NCI-H1092 treated with DMSO at 0.1 percent for 48 hours (cell line): ENCODE measurements at regions not wholly inside any gene's neighbourhood (a gene's known extent, or its start where the extent isn't known, plus 50 kb on each side); places are given as distances from the start of the nearest gene placed in this dataset.

Source experiments
- DNase-seq: peaks from one replicate; lab custom pipeline; 2025; lab: John Stamatoyannopoulos, UW

- DNase-seq = no peak
These were observed 523.9 kb downstream of the CCDC85A start for GRCh38 chr2:56707650-56708049.

- no peak for DNase-seq
These were observed 525.4 kb downstream of the CCDC85A start for GRCh38 chr2:56709181-56709580.

DNA sequence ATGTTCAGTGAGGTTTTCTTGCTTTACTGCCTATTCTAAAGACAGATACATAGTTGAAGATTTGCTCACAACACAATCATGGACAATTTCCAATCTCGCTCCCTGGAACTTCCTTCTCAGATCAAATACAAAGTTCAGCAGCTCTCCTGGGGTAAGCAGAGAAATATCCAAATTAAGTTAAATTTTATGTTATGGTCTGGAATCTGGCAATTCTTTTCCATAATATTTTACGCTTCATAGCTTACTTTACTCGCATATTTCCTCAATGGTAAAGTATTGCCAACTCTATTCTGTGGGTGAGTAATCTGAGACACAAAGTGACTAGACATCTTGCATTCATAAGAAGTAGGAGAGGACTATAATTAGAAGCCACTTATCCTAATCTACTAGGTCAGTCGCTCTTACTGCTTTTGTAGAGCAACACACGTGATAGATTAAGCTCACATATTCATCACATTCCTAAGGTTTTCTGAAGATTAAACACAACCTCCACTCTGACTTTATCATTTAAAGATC, 529.4 kb downstream of the CCDC85A start:
- DNase-seq = no peak

DNA sequence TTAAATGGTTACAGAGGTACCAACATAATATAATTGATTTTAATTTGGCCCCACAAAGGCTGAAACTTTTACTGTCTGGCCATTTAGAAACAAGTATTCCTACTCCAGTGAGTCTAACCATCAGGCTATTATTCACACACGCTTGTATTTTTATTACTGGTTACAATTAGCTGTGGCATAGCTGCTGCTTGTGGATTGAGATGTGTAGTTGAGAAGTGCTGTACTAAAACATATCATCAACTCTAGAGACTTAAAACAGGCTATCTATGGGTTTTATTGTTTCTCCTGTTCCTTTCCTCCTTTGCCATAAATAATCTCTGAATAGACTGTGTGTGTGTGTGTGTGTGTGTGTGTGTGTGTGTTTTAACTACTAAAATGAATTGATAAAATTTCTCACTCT, 530.2 kb downstream of the CCDC85A start:
- no peak for DNase-seq

GRCh38 chr2:56714400-56714799, 530.6 kb downstream of the CCDC85A start:
- no peak for DNase-seq

GRCh38 chr2:56715683-56716082, 531.9 kb downstream of the CCDC85A start:
- DNase-seq = no peak

DNA sequence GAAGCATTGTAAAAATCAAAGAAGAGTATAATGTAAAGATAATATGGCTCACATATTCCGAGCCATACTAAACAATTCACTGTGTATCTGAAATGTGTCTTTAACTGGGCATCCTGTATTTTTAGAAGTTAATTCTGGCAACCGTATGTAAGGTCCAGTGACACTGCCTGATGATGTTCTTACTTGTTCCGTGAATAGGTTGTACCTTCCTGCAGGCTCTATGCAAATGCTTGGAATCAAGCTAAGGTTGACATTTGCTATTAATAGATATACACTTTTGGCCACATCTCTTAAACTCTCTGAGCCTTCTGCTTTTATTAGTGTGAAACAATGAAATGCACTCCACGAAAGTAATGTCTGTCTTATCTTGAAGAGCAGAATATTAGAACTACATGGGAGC, 534.6 kb downstream of the CCDC85A start:
- no peak for DNase-seq

DNA sequence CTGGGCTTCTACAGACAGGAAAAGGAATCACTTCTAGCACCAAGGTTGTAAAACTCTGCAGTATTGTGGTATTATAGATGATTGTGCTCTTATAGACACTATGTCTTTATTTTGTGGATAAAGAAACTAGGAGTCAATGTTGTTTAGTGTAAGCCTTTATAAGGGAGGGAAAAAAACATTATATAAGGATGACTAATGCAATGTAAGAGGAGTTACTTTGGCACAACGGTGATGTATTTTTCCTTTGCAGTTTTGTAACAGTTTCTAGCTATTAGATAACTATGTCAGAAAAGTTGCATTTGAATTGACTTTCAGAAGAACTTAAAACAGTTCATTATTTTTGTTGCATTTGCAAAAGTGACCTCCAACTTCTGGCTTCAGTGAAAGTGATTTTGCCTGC, 545.4 kb downstream of the CCDC85A start:
- no peak for DNase-seq

- DNase-seq = no peak
These were observed 549.2 kb downstream of the CCDC85A start for GRCh38 chr2:56732946-56733345.

- no peak for DNase-seq
These were observed 555.6 kb downstream of the CCDC85A start for GRCh38 chr2:56739413-56739812.

GRCh38 chr2:56741601-56742102, 557.9 kb downstream of the CCDC85A start:
- DNase-seq = no peak

GRCh38 chr2:56743807-56744206, 560.0 kb downstream of the CCDC85A start:
- DNase-seq = no peak

GRCh38 chr2:56749152-56749752, 565.5 kb downstream of the CCDC85A start:
- DNase-seq = peak; percentile 35

DNA sequence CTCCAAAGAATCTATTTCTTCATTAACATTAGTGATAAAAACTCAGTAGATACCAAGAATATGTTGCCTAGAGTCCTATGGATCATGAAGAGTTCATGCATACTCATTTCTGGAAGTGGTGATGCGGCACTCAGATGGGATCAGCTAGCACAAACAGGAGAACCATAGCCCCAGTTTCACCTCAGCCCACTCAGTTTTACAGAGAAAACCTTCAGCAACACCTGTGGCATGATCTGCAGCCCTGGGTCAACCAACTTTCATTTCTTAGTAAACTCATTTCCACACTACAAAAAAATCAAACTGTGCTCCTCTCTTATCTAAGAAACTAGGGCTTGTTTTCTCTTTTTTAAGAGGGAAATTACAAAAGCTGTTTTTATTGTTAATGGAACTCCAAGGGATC, 569.4 kb downstream of the CCDC85A start:
- DNase-seq = no peak

GRCh38 chr2:56754066-56754615, 570.4 kb downstream of the CCDC85A start:
- peak; percentile 2 for DNase-seq

GRCh38 chr2:56754627-56755026, 570.8 kb downstream of the CCDC85A start:
- no peak for DNase-seq

DNA sequence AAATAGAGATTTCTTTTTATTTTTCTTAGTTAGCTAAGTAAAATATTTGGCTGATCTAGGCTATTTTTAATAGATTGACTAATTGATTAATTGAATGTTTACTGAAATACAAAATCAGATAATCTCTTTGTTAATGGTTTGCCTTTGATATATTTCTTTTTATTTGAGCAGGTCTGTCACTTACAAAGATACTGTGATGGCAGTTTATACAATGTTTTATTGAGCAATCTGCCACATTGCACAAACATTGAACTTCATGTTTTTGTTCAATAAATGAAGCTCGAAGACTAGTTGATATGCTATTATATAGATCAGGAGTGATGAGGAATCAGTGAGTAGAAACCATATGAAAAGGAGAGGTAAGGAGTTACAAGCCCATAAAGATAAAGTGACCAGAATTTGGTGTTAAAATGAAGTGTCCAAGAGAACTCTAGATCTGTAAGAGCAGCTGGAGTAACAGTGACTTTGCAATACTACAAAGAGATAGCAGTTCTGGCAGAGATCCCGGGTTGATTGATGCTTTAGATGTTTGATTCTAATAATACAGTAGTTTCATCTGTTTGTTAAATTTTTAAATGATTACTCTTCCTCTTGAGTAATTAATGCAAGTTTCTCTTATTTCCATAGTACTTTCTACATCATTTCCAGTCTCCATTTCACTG, 574.2 kb downstream of the CCDC85A start:
- DNase-seq = no peak

DNA sequence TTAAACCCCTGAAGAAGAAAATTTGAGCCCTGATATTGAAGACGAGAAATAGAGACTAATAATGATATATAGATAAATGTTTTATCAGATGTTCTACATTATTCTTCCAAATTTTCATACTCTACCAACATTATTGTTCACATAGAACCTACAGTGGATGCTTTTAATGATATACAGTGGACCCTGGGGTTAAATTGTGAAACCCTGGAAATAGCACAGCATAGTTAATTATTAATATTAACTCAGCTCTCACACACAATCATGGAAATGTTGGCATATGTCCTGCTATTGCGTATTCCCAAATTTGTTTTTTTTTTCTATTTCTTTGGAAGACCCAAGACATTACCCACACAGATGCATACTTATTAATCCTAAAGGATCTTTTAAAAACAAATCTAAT, 579.9 kb downstream of the CCDC85A start:
- no peak for DNase-seq

DNA sequence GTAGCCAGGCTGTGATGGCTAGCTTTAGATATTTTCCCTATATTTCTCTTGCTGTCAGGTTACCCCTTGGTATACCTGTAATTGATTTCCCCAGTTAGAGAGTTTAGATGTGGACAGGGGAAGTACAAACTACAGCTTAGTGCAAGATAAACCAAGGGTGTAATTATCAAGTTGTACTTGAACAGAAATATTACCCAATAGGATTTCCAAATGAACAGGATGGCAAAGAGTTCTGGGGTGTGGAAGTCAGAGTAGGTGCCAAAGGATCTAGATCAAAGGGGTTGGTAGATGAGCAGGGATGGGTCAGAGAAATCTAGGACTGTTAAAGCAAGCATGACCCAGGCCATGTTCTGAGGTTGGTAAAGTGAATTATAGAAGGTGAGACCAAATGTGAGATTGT, 585.2 kb downstream of the CCDC85A start:
- DNase-seq = no peak

- no peak for DNase-seq
These were observed 586.7 kb downstream of the CCDC85A start for GRCh38 chr2:56770490-56770889.

DNA sequence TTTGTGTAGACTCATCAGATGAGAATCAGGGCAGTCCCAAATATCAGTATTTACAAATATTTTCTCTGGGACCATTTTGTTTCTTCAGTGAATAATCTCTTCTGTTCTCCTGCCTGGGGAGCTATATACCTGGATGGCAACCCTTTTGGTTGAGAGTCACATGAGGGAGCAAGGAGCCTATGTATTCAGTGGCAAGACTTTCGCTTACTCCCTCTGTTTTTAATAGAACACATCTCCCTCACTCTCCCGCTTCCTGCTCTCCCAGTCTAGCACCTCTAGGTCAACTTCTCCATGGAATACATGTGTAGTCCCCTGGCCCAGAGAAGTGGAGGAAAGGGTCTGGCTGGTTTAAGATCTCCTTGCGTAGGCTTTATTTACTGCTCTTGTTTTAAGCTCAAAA, 600.3 kb downstream of the CCDC85A start:
- DNase-seq = no peak

DNA sequence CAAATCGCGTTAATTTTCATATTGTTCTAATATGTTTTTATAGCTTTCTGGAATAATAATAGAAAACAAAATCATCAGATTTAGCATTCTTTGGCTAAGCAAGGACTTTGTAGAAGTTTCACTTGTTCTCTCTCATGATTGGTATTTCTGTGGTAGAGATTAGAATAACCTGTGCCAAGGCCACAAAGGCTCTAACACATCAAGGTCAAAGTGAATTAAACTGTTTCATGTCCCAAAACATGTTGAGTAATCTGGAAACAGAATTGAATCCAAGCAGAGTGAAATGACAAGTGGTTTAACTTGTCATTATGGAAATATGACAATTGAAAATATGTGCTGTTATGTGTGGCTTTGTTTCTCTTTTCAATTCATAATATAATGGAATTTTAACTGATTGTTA, 617.4 kb downstream of the CCDC85A start:
- no peak for DNase-seq

- DNase-seq = no peak
These were observed 618.0 kb downstream of the CCDC85A start for GRCh38 chr2:56801770-56802169.
